ELR (cell line): ENCODE measurements at regions not wholly inside any gene's neighbourhood (a gene's known extent, or its start where the extent isn't known, plus 50 kb on each side); places are given as distances from the start of the nearest gene placed in this dataset.

Experiments used
- DNase-seq: peaks from one replicate; pipeline ENCODE4 v3.0.0-alpha.2; 2015; ENCODE audit warnings: low read depth

- DNase-seq = no peak
Measured at GRCh38 chr11:90847268-90847886, 624.5 kb upstream of the CHORDC1 start.

GRCh38 chr11:90846628-90847027 lies 623.8 kb upstream of the CHORDC1 start:
- no peak for DNase-seq

GRCh38 chr11:90845799-90846198 lies 623.0 kb upstream of the CHORDC1 start:
- DNase-seq = no peak

- no peak for DNase-seq
Measured at GRCh38 chr11:90845126-90845525, 622.3 kb upstream of the CHORDC1 start.

- DNase-seq = no peak
Measured at GRCh38 chr11:90844041-90844440, 621.2 kb upstream of the CHORDC1 start.

- no peak for DNase-seq
Measured at GRCh38 chr11:90842681-90843080, 619.8 kb upstream of the CHORDC1 start.

- no peak for DNase-seq
Measured at GRCh38 chr11:90840071-90840470, 617.2 kb upstream of the CHORDC1 start.

- no peak for DNase-seq
Measured at GRCh38 chr11:90836031-90836430, 613.2 kb upstream of the CHORDC1 start.

- no peak for DNase-seq
Measured at GRCh38 chr11:90823446-90823845, 600.6 kb upstream of the CHORDC1 start.

- no peak for DNase-seq
Measured at GRCh38 chr11:90822996-90823395, 600.1 kb upstream of the CHORDC1 start.

- no peak for DNase-seq
Measured at GRCh38 chr11:90818196-90818745, 595.4 kb upstream of the CHORDC1 start.

- DNase-seq = no peak
Measured at GRCh38 chr11:90809581-90809980, 586.7 kb upstream of the CHORDC1 start.

GRCh38 chr11:90805172-90805571 lies 582.3 kb upstream of the CHORDC1 start:
- no peak for DNase-seq

- DNase-seq = no peak
Measured at GRCh38 chr11:90803831-90804230, 581.0 kb upstream of the CHORDC1 start.

GRCh38 chr11:90803366-90803765 lies 580.5 kb upstream of the CHORDC1 start:
- no peak for DNase-seq

- DNase-seq = no peak
Measured at GRCh38 chr11:90798769-90799168, 575.9 kb upstream of the CHORDC1 start.

GRCh38 chr11:90795746-90796145 lies 572.9 kb upstream of the CHORDC1 start:
- DNase-seq = no peak

- no peak for DNase-seq
Measured at GRCh38 chr11:90788961-90789360, 566.1 kb upstream of the CHORDC1 start.

- DNase-seq = no peak
Measured at GRCh38 chr11:90784241-90784814, 561.5 kb upstream of the CHORDC1 start.

- DNase-seq = no peak
Measured at GRCh38 chr11:90783111-90783510, 560.3 kb upstream of the CHORDC1 start.

GRCh38 chr11:90779098-90779497 lies 556.2 kb upstream of the CHORDC1 start:
- DNase-seq = no peak

GRCh38 chr11:90775567-90776165 lies 552.8 kb upstream of the CHORDC1 start:
- DNase-seq = no peak

GRCh38 chr11:90774727-90775566 lies 552.1 kb upstream of the CHORDC1 start:
- DNase-seq = no peak
